HepG2 (cell line): ENCODE measurements at regions not wholly inside any gene's neighbourhood (a gene's known extent, or its start where the extent isn't known, plus 50 kb on each side); places are given as distances from the start of the nearest gene placed in this dataset.

Experiments
- ATAC-seq: fragments of 200-7000 bp; cut with Tn5 transposase; 3 replicates; pipeline ENCODE4 v1.9.1; 2020; ENCODE audit warnings: mild to moderate bottlenecking, moderate library complexity
- BruUV-seq: library from RNA; stranded (reverse); fragments of 400-500 nt; replicated peaks from 2 replicates; lab custom pipeline; 2021; lab: Mats Ljungman, UMichigan
- CTCF ChIA-PET: fragments of 300-600 bp; formaldehyde crosslinking; extraction: SDS; loops from one replicate; lab custom pipeline; 2021; ENCODE audit warnings: low total read pairs, inconsistent platforms, low intra/inter-chr PET ratio; lab: Yijun Ruan, JAX
- POLR2A ChIA-PET: fragments of 350-600 bp; sonication (Branson Sonifier 250); formaldehyde crosslinking; loops from one replicate; lab custom pipeline; 2020; ENCODE audit warnings: antibody characterized with exemption, inconsistent platforms; lab: Yijun Ruan, JAX
- DNase-seq: peaks from one replicate; pipeline ENCODE4 v3.0.0-alpha.2; 2015; ENCODE audit warnings: low spot score
- FAIRE-seq: peaks from 3 replicates; lab custom pipeline; 2011; peaks lifted over from hg19 to GRCh38; lab: Jason Lieb, UNC
- H2AFZ ChIP-seq: one replicate; pipeline ENCODE4 v1.6.1; 2011; ENCODE audit warnings: low read length, inconsistent platforms
- H3K27ac ChIP-seq: fragments of 300-600 bp; 3 replicates; pipeline ENCODE4 v1.8.0; 2011; ENCODE audit warnings: mixed run types, mild to moderate bottlenecking, mixed read lengths, low read length, inconsistent platforms; ENCODE audit not compliant: insufficient read depth; ENCODE audit errors: extremely low read length
- H3K27me3 ChIP-seq, 2 experiments: fragments of 200-600 bp in 1 of 2; 2 replicates in 1 of 2; 3 replicates in 1 of 2; pipeline versions ENCODE4 v1.6.0 to v1.8.0; 2011; ENCODE audit warnings: low read length in 2 of 2, mild to moderate bottlenecking in 2 of 2, moderate library complexity in 2 of 2, inconsistent platforms in 1 of 2; ENCODE audit not compliant: insufficient read depth in 2 of 2, control insufficient read depth in 1 of 2
- H3K36me3 ChIP-seq, 2 experiments: fragments of 200-600 bp in 1 of 2; replicated peaks in 1 of 2; 2 replicates in 1 of 2; 3 replicates in 1 of 2; pipeline versions ENCODE4 v1.5.1 to v1.8.0; 2011; ENCODE audit warnings: low read length in 2 of 2, inconsistent platforms in 1 of 2; ENCODE audit not compliant: insufficient read depth in 2 of 2, control insufficient read depth in 1 of 2
- H3K4me1 ChIP-seq: 2 replicates; pipeline ENCODE4 v1.5.1; 2012; ENCODE audit warnings: low read length, inconsistent platforms; ENCODE audit not compliant: insufficient read depth
- H3K4me2 ChIP-seq: 2 replicates; pipeline ENCODE4 v1.6.0; 2011; ENCODE audit warnings: low read depth, low read length, inconsistent platforms
- H3K4me3 ChIP-seq, 3 experiments: fragments of 200-600 bp in 1 of 3; sonication (generic), shearing (Covaris generic) in 1 of 3; replicated peaks in 1 of 3; 2 replicates each; pipeline ENCODE4 v1.5.1; 2011 to 2016; ENCODE audit warnings: low read length in 3 of 3, inconsistent platforms in 2 of 3, low read depth in 2 of 3, mild to moderate bottlenecking in 2 of 3, control low read depth in 1 of 3, mixed read lengths in 1 of 3; ENCODE audit not compliant: insufficient read depth in 1 of 3
- H3K79me2 ChIP-seq: one replicate; pipeline ENCODE4 v1.6.1; 2011; ENCODE audit warnings: low read length, inconsistent platforms; ENCODE audit not compliant: insufficient read depth
- H3K9ac ChIP-seq: 2 replicates; pipeline ENCODE4 v1.6.0; 2011; ENCODE audit warnings: mild to moderate bottlenecking, low read depth, low read length, inconsistent platforms; ENCODE audit not compliant: insufficient read depth
- H3K9me3 ChIP-seq: 2 replicates; pipeline ENCODE4 v1.5.1; 2012; ENCODE audit warnings: mild to moderate bottlenecking, low read length
- H4K20me1 ChIP-seq: 2 replicates; pipeline ENCODE4 v1.6.0; 2011; ENCODE audit warnings: inconsistent platforms, mild to moderate bottlenecking, low read length, moderate library complexity; ENCODE audit not compliant: insufficient read depth
- PHF5A ChIP-seq: IDR thresholded peaks from one replicate; pipeline ENCODE4 v1.6.1; 2018; ENCODE audit warnings: low read depth, missing genetic modification reagents; ENCODE audit not compliant: unreplicated experiment
- WGBS: methylation state at CpG from one replicate; pipeline ENCODE4 v1.1.6; 2017; ENCODE audit warnings: low lambda C conversion rate; 5-methylcytosine and 5-hydroxymethylcytosine counted together
- in situ Hi-C: cut with HindIII; loops from 2 replicates; pipeline ENCODE4 v1.10.0; 2017; ENCODE audit warnings: low pct_unique_long_range_greater_than_20kb; ENCODE audit not compliant: extremely low pct_ligation_motif_present
- intact Hi-C: fragments of 100-400 bp; cut with micrococcal nuclease; formaldehyde crosslinking; loops from one replicate; pipeline ENCODE4 v1.10.0; 2022; ENCODE audit not compliant: unreplicated experiment
- TF ChIP-seq, protein P1 (sequence below): sonication (generic); formaldehyde crosslinking; IDR thresholded peaks from 2 replicates; pipeline ENCODE4 v1.4.0; 2020; ENCODE audit warnings: missing genetic modification reagents

GRCh38 chr1:53398576-53399365 is 60.4 kb upstream of the DMRTB1 start:
- ChIA-PET CTCF (no interaction called here), POLR2A (no interaction called here)
- DNase-seq (no peak), ATAC-seq (no peak), FAIRE-seq (no peak)
- H3K36me3 ChIP-seq = no peaks in the 10 kb centered on the region
- H3K79me2 ChIP-seq = no peaks in the 10 kb centered on the region
- no peak overlapping the region for H3K27ac ChIP-seq
- no peaks in the 10 kb centered on the region for H3K4me1 ChIP-seq
- no peaks in the 10 kb centered on the region for H3K9me3 ChIP-seq
- BruUV-seq = no TSS peak
- H2AFZ ChIP-seq = no peak overlapping the region
- H3K9ac ChIP-seq = no peak overlapping the region
- H4K20me1 ChIP-seq = no peaks in the 10 kb centered on the region
- intact Hi-C loops (no loop called here), in situ Hi-C loops (no loop called here)
- H3K4me2 ChIP-seq = no peak overlapping the region
- H3K27me3 ChIP-seq = peaks cover 11 to 80% of the 10 kb centered on the region in 2 experiments
- no peak for TF ChIP-seq PHF5A
- TF ChIP-seq, protein P1, sequence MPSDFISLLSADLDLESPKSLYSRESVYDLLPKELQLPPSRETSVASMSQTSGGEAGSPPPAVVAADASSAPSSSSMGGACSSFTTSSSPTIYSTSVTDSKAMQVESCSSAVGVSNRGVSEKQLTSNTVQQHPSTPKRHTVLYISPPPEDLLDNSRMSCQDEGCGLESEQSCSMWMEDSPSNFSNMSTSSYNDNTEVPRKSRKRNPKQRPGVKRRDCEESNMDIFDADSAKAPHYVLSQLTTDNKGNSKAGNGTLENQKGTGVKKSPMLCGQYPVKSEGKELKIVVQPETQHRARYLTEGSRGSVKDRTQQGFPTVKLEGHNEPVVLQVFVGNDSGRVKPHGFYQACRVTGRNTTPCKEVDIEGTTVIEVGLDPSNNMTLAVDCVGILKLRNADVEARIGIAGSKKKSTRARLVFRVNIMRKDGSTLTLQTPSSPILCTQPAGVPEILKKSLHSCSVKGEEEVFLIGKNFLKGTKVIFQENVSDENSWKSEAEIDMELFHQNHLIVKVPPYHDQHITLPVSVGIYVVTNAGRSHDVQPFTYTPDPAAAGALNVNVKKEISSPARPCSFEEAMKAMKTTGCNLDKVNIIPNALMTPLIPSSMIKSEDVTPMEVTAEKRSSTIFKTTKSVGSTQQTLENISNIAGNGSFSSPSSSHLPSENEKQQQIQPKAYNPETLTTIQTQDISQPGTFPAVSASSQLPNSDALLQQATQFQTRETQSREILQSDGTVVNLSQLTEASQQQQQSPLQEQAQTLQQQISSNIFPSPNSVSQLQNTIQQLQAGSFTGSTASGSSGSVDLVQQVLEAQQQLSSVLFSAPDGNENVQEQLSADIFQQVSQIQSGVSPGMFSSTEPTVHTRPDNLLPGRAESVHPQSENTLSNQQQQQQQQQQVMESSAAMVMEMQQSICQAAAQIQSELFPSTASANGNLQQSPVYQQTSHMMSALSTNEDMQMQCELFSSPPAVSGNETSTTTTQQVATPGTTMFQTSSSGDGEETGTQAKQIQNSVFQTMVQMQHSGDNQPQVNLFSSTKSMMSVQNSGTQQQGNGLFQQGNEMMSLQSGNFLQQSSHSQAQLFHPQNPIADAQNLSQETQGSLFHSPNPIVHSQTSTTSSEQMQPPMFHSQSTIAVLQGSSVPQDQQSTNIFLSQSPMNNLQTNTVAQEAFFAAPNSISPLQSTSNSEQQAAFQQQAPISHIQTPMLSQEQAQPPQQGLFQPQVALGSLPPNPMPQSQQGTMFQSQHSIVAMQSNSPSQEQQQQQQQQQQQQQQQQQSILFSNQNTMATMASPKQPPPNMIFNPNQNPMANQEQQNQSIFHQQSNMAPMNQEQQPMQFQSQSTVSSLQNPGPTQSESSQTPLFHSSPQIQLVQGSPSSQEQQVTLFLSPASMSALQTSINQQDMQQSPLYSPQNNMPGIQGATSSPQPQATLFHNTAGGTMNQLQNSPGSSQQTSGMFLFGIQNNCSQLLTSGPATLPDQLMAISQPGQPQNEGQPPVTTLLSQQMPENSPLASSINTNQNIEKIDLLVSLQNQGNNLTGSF = no peak
- 43% methylated on average over 17 of the region's 20 CpGs for WGBS
- no peak overlapping the region for H3K4me3 ChIP-seq
